Sigmoid colon (tissue), 6 donors: ENCODE measurements at regions not wholly inside any gene's neighbourhood (a gene's known extent, or its start where the extent isn't known, plus 50 kb on each side); places are given as distances from the start of the nearest gene placed in this dataset.
"Not testable (repeated sequence)": the region's sequence is repeated elsewhere in the genome, so short reads cannot be mapped to it uniquely, and the experiment has no call there.

ENCODE experiments used
- DNase-seq: peaks from one replicate; pipeline ENCODE4 v3.0.0-alpha.2; 2019
- H3K27ac ChIP-seq, 4 donors: fragments of 200-600 bp; sonication (generic); one replicate each; pipeline ENCODE4 v1.5.1; 2016 to 2019; ENCODE audit warnings: mild to moderate bottlenecking in 1 of 4
- H3K27me3 ChIP-seq, 3 donors: fragments of 200-600 bp; sonication (generic); one replicate each; pipeline ENCODE4 v1.5.1; 2019; ENCODE audit warnings: mild to moderate bottlenecking in 1 of 3
- H3K36me3 ChIP-seq, 4 donors: fragments of 200-600 bp; sonication (generic); one replicate each; pipeline ENCODE4 v1.5.1; 2016 to 2019
- H3K4me1 ChIP-seq, 4 donors: fragments of 200-600 bp; sonication (generic); one replicate each; pipeline ENCODE4 v1.5.1; 2017 to 2019
- H3K4me3 ChIP-seq, 4 donors: fragments of 200-600 bp; sonication (generic); one replicate each; pipeline ENCODE4 v1.5.1; 2017 to 2019; ENCODE audit warnings: mild to moderate bottlenecking in 2 of 4, moderate library complexity in 1 of 4
- H3K9me3 ChIP-seq, 4 donors: fragments of 200-600 bp in 3 of 4; sonication (generic) in 3 of 4; one replicate each; pipeline versions ENCODE4 v1.5.1 to v1.6.1; 2013 to 2019
- CTCF ChIP-seq, 4 experiments: fragments of 450-650 bp in 3 of 4; fragments of 200-600 bp in 1 of 4; IDR thresholded peaks; one replicate each; pipeline ENCODE4 v1.5.1; 2016 to 2019; ENCODE audit warnings: antibody characterized with exemption in 4 of 4, mild to moderate bottlenecking in 3 of 4, moderate library complexity in 2 of 4
- EP300 ChIP-seq, 4 donors: sonication (generic); formaldehyde crosslinking; IDR thresholded peaks; one replicate each; pipeline ENCODE4 v1.6.1; 2017; ENCODE audit warnings: antibody characterized with exemption in 4 of 4
- POLR2A ChIP-seq, 2 donors: fragments of 450-650 bp; IDR thresholded peaks; one replicate each; pipeline ENCODE4 v1.6.1; 2016; ENCODE audit warnings: antibody characterized with exemption in 2 of 2, mild to moderate bottlenecking in 2 of 2, moderate library complexity in 2 of 2
- POLR2AphosphoS5 ChIP-seq, 4 donors: sonication (generic); formaldehyde crosslinking; IDR thresholded peaks; one replicate each; pipeline ENCODE4 v1.6.1; 2017; ENCODE audit warnings: antibody characterized with exemption in 4 of 4
- WGBS, 2 donors: extraction: QIAGEN DNeasy Blood & Tissue Kit; methylation state at CpG; one replicate each; pipeline ENCODE4 v1.1.7; 2013; 5-methylcytosine and 5-hydroxymethylcytosine counted together
- intact Hi-C: fragments of 100-400 bp; cut with DNase I; formaldehyde crosslinking; loops from one replicate; pipeline ENCODE4 v1.15.1; 2023
- donor health status: healthy with polysubstance abuse.
- donor health status: healthy.

GRCh38 chr6:10177704-10178103 lies 237.2 kb downstream of the TFAP2A start:
- no peaks in the 10 kb centered on the region for H3K9me3 ChIP-seq
- H3K36me3 ChIP-seq: no peaks in the 10 kb centered on the region
- no peak overlapping the region for H3K27ac ChIP-seq
- DNase-seq: no peak
- H3K4me3 ChIP-seq: no peak overlapping the region
- H3K27me3 ChIP-seq: no peaks in the 10 kb centered on the region
- TF ChIP-seq EP300 (IDR thresholded peaks at IDR 0.05) (no peak), POLR2A (IDR thresholded peaks at IDR 0.05) (no peak), POLR2AphosphoS5 (IDR thresholded peaks at IDR 0.05) (no peak), CTCF (IDR thresholded peaks at IDR 0.05) (no peak)
- H3K4me1 ChIP-seq: no peaks in the 10 kb centered on the region
- intact Hi-C loops: no loop called here

GRCh38 chr6:10175362-10175761 lies 239.5 kb downstream of the TFAP2A start:
- TF ChIP-seq EP300 (IDR thresholded peaks at IDR 0.05) (no peak), CTCF (IDR thresholded peaks at IDR 0.05) (no peak), POLR2AphosphoS5 (IDR thresholded peaks at IDR 0.05) (no peak), POLR2A (IDR thresholded peaks at IDR 0.05) (no peak)
- Histone ChIP-seq H3K27me3 (no peaks in the 10 kb centered on the region), H3K9me3 (no peaks in the 10 kb centered on the region), H3K36me3 (no peaks in the 10 kb centered on the region), H3K4me3 (no peak overlapping the region), H3K4me1 (no peaks in the 10 kb centered on the region), H3K27ac (no peak overlapping the region)
- DNase-seq: no peak
- intact Hi-C loops: no loop called here

- Histone ChIP-seq H3K9me3 (no peaks in the 10 kb centered on the region), H3K27me3 (no peaks in the 10 kb centered on the region), H3K4me1 (no peaks in the 10 kb centered on the region), H3K36me3 (no peaks in the 10 kb centered on the region), H3K4me3 (no peak overlapping the region), H3K27ac (no peak overlapping the region)
- no peak for DNase-seq
- intact Hi-C loops: no loop called here
- WGBS, 2 donors: 82 to 89% methylated on average over 6 of the region's 6 CpGs
- no peak for TF ChIP-seq EP300 (IDR thresholded peaks at IDR 0.05)
- no peak for TF ChIP-seq POLR2A (IDR thresholded peaks at IDR 0.05)
- no peak for TF ChIP-seq CTCF (IDR thresholded peaks at IDR 0.05)
- TF ChIP-seq POLR2AphosphoS5 (IDR thresholded peaks at IDR 0.05): no peak
Measured at GRCh38 chr6:10174761-10175160, 240.1 kb downstream of the TFAP2A start.

GRCh38 chr6:10174056-10174455 lies 240.8 kb downstream of the TFAP2A start:
- H3K9me3 ChIP-seq: no peaks in the 10 kb centered on the region
- no peak overlapping the region for H3K4me3 ChIP-seq
- intact Hi-C loops: no loop called here
- no peaks in the 10 kb centered on the region for H3K36me3 ChIP-seq
- no peak for DNase-seq
- TF ChIP-seq POLR2AphosphoS5 (IDR thresholded peaks at IDR 0.05) (no peak), EP300 (IDR thresholded peaks at IDR 0.05) (no peak), CTCF (IDR thresholded peaks at IDR 0.05) (no peak), POLR2A (IDR thresholded peaks at IDR 0.05) (no peak)
- WGBS, 2 donors: 86 to 91% methylated on average over 3 of the region's 3 CpGs
- no peaks in the 10 kb centered on the region for H3K4me1 ChIP-seq
- no peaks in the 10 kb centered on the region for H3K27me3 ChIP-seq
- H3K27ac ChIP-seq: no peak overlapping the region

GRCh38 chr6:10171706-10172105 lies 243.2 kb downstream of the TFAP2A start:
- 94 to 95% methylated on average over 29 of the region's 29 CpGs for WGBS, 2 donors
- DNase-seq, H3K4me1 ChIP-seq, H3K27ac ChIP-seq, H3K36me3 ChIP-seq, H3K4me3 ChIP-seq, H3K9me3 ChIP-seq, intact Hi-C loops, H3K27me3 ChIP-seq: not testable (repeated sequence)
